ENCODE measurements at regions not wholly inside any gene's neighbourhood (a gene's known extent, or its start where the extent isn't known, plus 50 kb on each side); places are given as distances from the start of the nearest gene placed in this dataset.
A peak's percentile ranks its signal among the peaks of the same experiment; 100 is the strongest.

- Histone ChIP-seq H3K36me3 (ENCODE audit: insufficient read depth, low read length) (no peaks in the 10 kb centered on the region), H4K20me1 (ENCODE audit: insufficient read depth, low read length, poor library complexity, severe bottlenecking) (no peaks in the 10 kb centered on the region), H3K4me1 (ENCODE audit: insufficient read depth, low read length, poor library complexity, severe bottlenecking) (peaks cover 15% of the 10 kb centered on the region), H3K27me3 (ENCODE audit: insufficient read depth, low read length, poor library complexity, severe bottlenecking) (no peaks in the 10 kb centered on the region), H3K9me3 (ENCODE audit: insufficient read depth, low read depth, low read length) (no peaks in the 10 kb centered on the region), H3K9me2 (replicated peaks; ENCODE audit: low read depth, low read length) (no peaks in the 10 kb centered on the region), H3K79me2 (ENCODE audit: insufficient read depth, low read length) (no peaks in the 10 kb centered on the region), H3K4me2 (ENCODE audit: low read depth, low read length, poor library complexity, severe bottlenecking) (no peak overlapping the region), H2AFZ (ENCODE audit: low read length) (no peak overlapping the region), H3K4me3 (ENCODE audit: low read length, poor library complexity, severe bottlenecking) (no peak overlapping the region), H3F3A (ENCODE audit: low read depth) (no peaks in the 10 kb centered on the region), H3K9ac (ENCODE audit: low read depth, low read length, poor library complexity, severe bottlenecking) (no peak overlapping the region)
- TF ChIP-seq CTCF (conservative IDR thresholded peaks at IDR 0.05; ENCODE audit: low read length) (no peak), EZH2phosphoT487 (IDR thresholded peaks at IDR 0.05; ENCODE audit: borderline replicate concordance) (no peak)
Measured at GRCh38 chr1:9435153-9435636, 104.1 kb upstream of the SLC25A33 start.

GRCh38 chr1:9435854-9436640, 103.2 kb upstream of the SLC25A33 start:
- H2AFZ ChIP-seq (ENCODE audit: low read length), result peak overlapping the region; percentile 31; the same call in 1 of the 2 replicates
- H3K9me2 ChIP-seq (replicated peaks; ENCODE audit: low read depth, low read length), result no peaks in the 10 kb centered on the region
- H3K9me3 ChIP-seq (ENCODE audit: insufficient read depth, low read depth, low read length), result no peaks in the 10 kb centered on the region
- H4K20me1 ChIP-seq (ENCODE audit: insufficient read depth, low read length, poor library complexity, severe bottlenecking), result no peaks in the 10 kb centered on the region
- no peak overlapping the region for H3K4me2 ChIP-seq (ENCODE audit: low read depth, low read length, poor library complexity, severe bottlenecking)
- H3K4me3 ChIP-seq (ENCODE audit: low read length, poor library complexity, severe bottlenecking), result no peak overlapping the region
- TF ChIP-seq EZH2phosphoT487 (IDR thresholded peaks at IDR 0.05; ENCODE audit: borderline replicate concordance) (no peak), CTCF (conservative IDR thresholded peaks at IDR 0.05; ENCODE audit: low read length) (no peak)
- no peaks in the 10 kb centered on the region for H3K79me2 ChIP-seq (ENCODE audit: insufficient read depth, low read length)
- no peaks in the 10 kb centered on the region for H3F3A ChIP-seq (ENCODE audit: low read depth)
- no peak overlapping the region for H3K9ac ChIP-seq (ENCODE audit: low read depth, low read length, poor library complexity, severe bottlenecking)
- H3K4me1 ChIP-seq (ENCODE audit: insufficient read depth, low read length, poor library complexity, severe bottlenecking), result peaks cover 12% of the 10 kb centered on the region
- H3K27me3 ChIP-seq (ENCODE audit: insufficient read depth, low read length, poor library complexity, severe bottlenecking), result no peaks in the 10 kb centered on the region
- H3K36me3 ChIP-seq (ENCODE audit: insufficient read depth, low read length), result no peaks in the 10 kb centered on the region

GRCh38 chr1:9437961-9438430, 101.3 kb upstream of the SLC25A33 start:
- H3K4me2 ChIP-seq (ENCODE audit: low read depth, low read length, poor library complexity, severe bottlenecking), result no peak overlapping the region

More at GRCh38 chr1:9437961-9438430, 101.3 kb upstream of the SLC25A33 start:
- Histone ChIP-seq H3K27me3 (ENCODE audit: insufficient read depth, low read length, poor library complexity, severe bottlenecking) (no peaks in the 10 kb centered on the region), H3K79me2 (ENCODE audit: insufficient read depth, low read length) (no peaks in the 10 kb centered on the region), H3K9me2 (replicated peaks; ENCODE audit: low read depth, low read length) (no peaks in the 10 kb centered on the region), H3K9me3 (ENCODE audit: insufficient read depth, low read depth, low read length) (no peaks in the 10 kb centered on the region), H3K9ac (ENCODE audit: low read depth, low read length, poor library complexity, severe bottlenecking) (no peak overlapping the region), H4K20me1 (ENCODE audit: insufficient read depth, low read length, poor library complexity, severe bottlenecking) (no peaks in the 10 kb centered on the region), H3K4me3 (ENCODE audit: low read length, poor library complexity, severe bottlenecking) (no peak overlapping the region), H3F3A (ENCODE audit: low read depth) (no peaks in the 10 kb centered on the region), H2AFZ (ENCODE audit: low read length) (no peak overlapping the region; the same call in 1 of the 2 replicates), H3K36me3 (ENCODE audit: insufficient read depth, low read length) (no peaks in the 10 kb centered on the region), H3K4me1 (ENCODE audit: insufficient read depth, low read length, poor library complexity, severe bottlenecking) (peaks cover 18% of the 10 kb centered on the region)
- no peak for TF ChIP-seq EZH2phosphoT487 (IDR thresholded peaks at IDR 0.05; ENCODE audit: borderline replicate concordance)
- TF ChIP-seq CTCF (conservative IDR thresholded peaks at IDR 0.05; ENCODE audit: low read length), result no peak
